ENCODE measurements at regions not wholly inside any gene's neighbourhood (a gene's known extent, or its start where the extent isn't known, plus 50 kb on each side); places are given as distances from the start of the nearest gene placed in this dataset.

- Mint-ChIP-seq H3K36me3 (no peaks in the 10 kb centered on the region), H3K4me1 (peaks cover 0 to 3% (median 0%) of the 10 kb centered on the region in 3 donors), H3K27me3 (no peaks in the 10 kb centered on the region), H3K9me3 (peaks cover 0 to 4% (median 0%) of the 10 kb centered on the region in 7 donors), H3K27ac (no peak overlapping the region), H3K4me3 (no peak overlapping the region)
- no peak for ATAC-seq (ENCODE audit: low read depth in 2 of 2)
- no peak for DNase-seq
Measured at GRCh38 chr13:59533561-59534555, 629.9 kb downstream of the DIAPH3 start.

DNA sequence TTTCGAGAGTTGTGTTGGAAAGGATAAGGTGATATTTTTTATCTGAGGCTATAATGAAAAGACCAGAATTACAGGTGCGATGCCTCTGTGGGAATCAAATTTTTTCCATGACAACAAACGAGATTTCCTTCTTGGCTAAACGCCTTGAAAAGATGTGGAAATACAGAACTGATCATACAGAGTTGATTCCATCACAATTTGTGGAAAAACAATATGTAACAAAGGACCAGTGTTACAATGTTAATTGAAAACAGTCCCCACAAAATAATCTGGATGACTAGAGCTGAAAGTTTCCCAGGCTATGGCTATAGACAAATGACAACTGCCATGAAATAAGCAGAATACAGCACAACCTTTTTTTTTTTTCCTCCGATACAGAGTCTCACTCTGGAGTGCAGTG is 628.9 kb downstream of the DIAPH3 start:
- no peaks in the 10 kb centered on the region for H3K27me3 Mint-ChIP-seq
- H3K4me1 Mint-ChIP-seq = peaks cover 0 to 3% (median 0%) of the 10 kb centered on the region in 3 donors
- no peak for DNase-seq
- no peak overlapping the region for H3K4me3 Mint-ChIP-seq
- H3K36me3 Mint-ChIP-seq = no peaks in the 10 kb centered on the region
- H3K27ac Mint-ChIP-seq = no peak overlapping the region
- peaks cover 0 to 6% (median 0%) of the 10 kb centered on the region in 7 donors for H3K9me3 Mint-ChIP-seq
- ATAC-seq (ENCODE audit: low read depth in 2 of 2) = no peak

DNA sequence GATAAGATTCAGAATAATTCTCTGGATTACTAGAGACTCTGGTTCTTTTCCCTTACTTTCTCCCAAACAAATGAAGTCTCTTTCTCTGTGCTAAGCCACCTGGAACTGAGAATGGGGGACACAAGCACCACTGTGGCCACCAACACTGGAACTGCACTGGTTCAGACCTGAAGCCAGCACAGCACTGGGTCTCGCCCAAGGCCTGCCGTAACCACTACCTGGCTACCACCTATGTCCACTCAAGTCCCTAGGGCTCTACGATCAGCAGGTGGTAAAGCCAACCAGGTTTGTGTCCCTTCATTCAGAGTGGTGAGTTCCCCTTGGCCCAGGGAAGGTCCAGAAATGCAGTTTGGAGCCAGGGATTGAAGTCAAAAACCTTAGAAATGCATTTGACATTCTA is 626.2 kb downstream of the DIAPH3 start:
- Mint-ChIP-seq H3K9me3 (peaks cover 0 to 7% (median 0%) of the 10 kb centered on the region in 7 donors), H3K4me1 (no peaks in the 10 kb centered on the region), H3K27ac (no peak overlapping the region), H3K27me3 (peaks cover 0 to 8% (median 0%) of the 10 kb centered on the region in 3 donors), H3K4me3 (no peak overlapping the region), H3K36me3 (no peaks in the 10 kb centered on the region)
- DNase-seq (no peak), ATAC-seq (ENCODE audit: low read depth in 2 of 2) (no peak)

DNA sequence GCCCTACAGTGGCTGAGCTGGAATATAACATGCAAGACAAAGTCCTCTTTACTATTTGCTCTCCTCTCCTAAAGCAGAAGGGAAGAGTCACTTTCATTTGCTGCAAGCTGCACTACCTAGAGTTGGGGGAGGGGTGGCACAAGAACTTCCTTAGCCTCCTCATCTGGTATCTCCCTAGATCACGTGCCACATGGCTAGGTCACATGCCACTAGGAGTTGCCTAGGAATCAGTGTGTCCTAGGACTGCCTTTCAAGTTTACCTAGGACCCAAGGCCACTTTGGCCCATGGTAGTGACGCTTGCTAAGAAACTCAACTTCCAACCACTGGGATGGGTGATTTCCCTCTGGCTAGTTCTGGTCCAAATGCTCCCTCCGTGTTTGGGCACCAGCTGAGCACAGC is 625.2 kb downstream of the DIAPH3 start:
- no peak overlapping the region for H3K27ac Mint-ChIP-seq
- H3K9me3 Mint-ChIP-seq = peaks cover 0 to 8% (median 0%) of the 10 kb centered on the region in 7 donors
- no peaks in the 10 kb centered on the region for H3K4me1 Mint-ChIP-seq
- ATAC-seq (ENCODE audit: low read depth in 2 of 2) = no peak
- peaks cover 0 to 8% (median 0%) of the 10 kb centered on the region in 3 donors for H3K27me3 Mint-ChIP-seq
- no peak overlapping the region for H3K4me3 Mint-ChIP-seq
- no peak for DNase-seq
- no peaks in the 10 kb centered on the region for H3K36me3 Mint-ChIP-seq

- ATAC-seq (ENCODE audit: low read depth in 2 of 2) (no peak), DNase-seq (no peak)
- no peaks in the 10 kb centered on the region for H3K36me3 Mint-ChIP-seq
- H3K27me3 Mint-ChIP-seq = peaks cover 0 to 8% (median 4%) of the 10 kb centered on the region in 3 donors
- no peak overlapping the region for H3K27ac Mint-ChIP-seq
- peaks cover 0 to 6% (median 0%) of the 10 kb centered on the region in 7 donors for H3K9me3 Mint-ChIP-seq
- H3K4me1 Mint-ChIP-seq = no peaks in the 10 kb centered on the region
- no peak overlapping the region for H3K4me3 Mint-ChIP-seq
Measured at GRCh38 chr13:59542303-59542702, 621.4 kb downstream of the DIAPH3 start.

DNA sequence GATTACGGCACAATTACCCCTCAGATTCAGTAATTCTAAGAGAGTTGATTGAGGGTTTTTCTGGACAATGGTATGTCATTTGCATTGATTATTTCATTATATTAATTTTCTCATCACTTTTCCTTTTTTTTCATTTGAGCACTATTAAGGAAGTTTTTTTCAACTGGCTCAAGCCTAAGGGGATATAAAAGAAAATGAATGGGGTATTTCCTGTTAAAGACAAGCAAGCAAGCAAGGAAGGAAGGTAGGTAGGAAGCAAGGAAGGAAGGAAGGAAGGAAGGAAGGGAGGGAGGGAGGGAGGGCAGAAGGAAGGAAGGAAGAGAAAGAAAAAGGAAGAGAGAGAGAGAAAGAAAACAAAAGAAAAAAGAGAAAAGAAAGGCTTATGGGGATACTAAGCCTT is 620.3 kb downstream of the DIAPH3 start:
- no peak for ATAC-seq (ENCODE audit: low read depth in 2 of 2)
- Mint-ChIP-seq H3K4me3 (no peak overlapping the region), H3K27ac (no peak overlapping the region), H3K9me3 (peaks cover 0 to 6% (median 0%) of the 10 kb centered on the region in 7 donors), H3K36me3 (no peaks in the 10 kb centered on the region), H3K27me3 (peaks cover 0 to 8% (median 4%) of the 10 kb centered on the region in 3 donors), H3K4me1 (no peaks in the 10 kb centered on the region)
- no peak for DNase-seq

DNA sequence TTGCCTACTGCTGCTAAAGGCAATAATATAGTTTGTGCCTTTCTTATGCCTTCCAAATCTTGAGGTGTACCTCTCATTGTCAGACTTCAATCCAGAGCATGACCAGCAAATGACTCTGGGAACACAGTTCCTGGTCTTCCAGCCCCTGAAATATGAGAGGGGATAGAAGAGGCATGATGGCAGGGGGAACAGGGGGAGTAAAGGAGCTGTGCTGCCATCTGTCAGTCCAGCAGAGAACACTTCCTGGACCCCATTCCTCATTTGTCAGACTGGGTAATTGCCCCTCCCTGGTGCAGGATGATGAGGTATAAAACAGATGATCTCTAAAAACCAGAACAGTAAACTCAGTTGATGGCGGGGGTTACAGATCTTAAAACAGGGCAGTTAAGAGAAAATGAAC is 618.7 kb downstream of the DIAPH3 start:
- peaks cover 1 to 8% (median 3%) of the 10 kb centered on the region in 7 donors for H3K9me3 Mint-ChIP-seq
- H3K27me3 Mint-ChIP-seq = peaks cover 0 to 8% (median 4%) of the 10 kb centered on the region in 3 donors
- H3K27ac Mint-ChIP-seq = no peak overlapping the region
- no peak overlapping the region for H3K4me3 Mint-ChIP-seq
- ATAC-seq (ENCODE audit: low read depth in 2 of 2) (no peak), DNase-seq (no peak)
- H3K4me1 Mint-ChIP-seq = no peaks in the 10 kb centered on the region
- H3K36me3 Mint-ChIP-seq = peaks cover 0 to 4% of the 10 kb centered on the region in 2 donors

DNA sequence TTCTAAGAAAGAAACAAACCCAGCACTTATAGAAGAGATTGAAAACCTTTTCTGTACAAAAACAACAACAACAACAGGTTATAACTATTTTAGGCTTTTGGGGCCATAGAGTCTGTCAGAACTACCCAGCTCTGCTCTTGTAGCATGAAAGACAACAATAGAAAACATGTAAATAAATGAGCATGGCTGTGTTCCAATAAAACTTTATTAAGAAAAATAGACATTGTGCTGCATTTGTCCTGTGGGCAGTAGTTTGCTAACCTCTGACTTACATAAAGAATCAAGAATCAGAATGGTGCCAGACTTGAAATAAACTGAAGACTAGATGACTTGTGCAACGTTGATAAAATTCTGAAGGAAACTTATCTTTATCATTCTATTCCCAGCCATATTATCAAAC is 617.5 kb downstream of the DIAPH3 start:
- Mint-ChIP-seq H3K27ac (no peak overlapping the region), H3K36me3 (peaks cover 0 to 14% of the 10 kb centered on the region in 2 donors), H3K4me3 (no peak overlapping the region), H3K4me1 (no peaks in the 10 kb centered on the region), H3K27me3 (peaks cover 0 to 8% (median 4%) of the 10 kb centered on the region in 3 donors), H3K9me3 (peaks cover 7 to 17% (median 12%) of the 10 kb centered on the region in 7 donors)
- ATAC-seq (ENCODE audit: low read depth in 2 of 2) (no peak), DNase-seq (no peak)

GRCh38 chr13:59547950-59548349 is 615.8 kb downstream of the DIAPH3 start:
- H3K9me3 Mint-ChIP-seq = peaks cover 8 to 25% (median 20%) of the 10 kb centered on the region in 7 donors
- H3K4me3 Mint-ChIP-seq = no peak overlapping the region
- peaks cover 0 to 4% (median 0%) of the 10 kb centered on the region in 3 donors for H3K27me3 Mint-ChIP-seq
- no peak overlapping the region for H3K27ac Mint-ChIP-seq
- H3K36me3 Mint-ChIP-seq = peaks cover 0 to 14% of the 10 kb centered on the region in 2 donors
- H3K4me1 Mint-ChIP-seq = no peaks in the 10 kb centered on the region
- no peak for ATAC-seq (ENCODE audit: low read depth in 2 of 2)
- no peak for DNase-seq

DNA sequence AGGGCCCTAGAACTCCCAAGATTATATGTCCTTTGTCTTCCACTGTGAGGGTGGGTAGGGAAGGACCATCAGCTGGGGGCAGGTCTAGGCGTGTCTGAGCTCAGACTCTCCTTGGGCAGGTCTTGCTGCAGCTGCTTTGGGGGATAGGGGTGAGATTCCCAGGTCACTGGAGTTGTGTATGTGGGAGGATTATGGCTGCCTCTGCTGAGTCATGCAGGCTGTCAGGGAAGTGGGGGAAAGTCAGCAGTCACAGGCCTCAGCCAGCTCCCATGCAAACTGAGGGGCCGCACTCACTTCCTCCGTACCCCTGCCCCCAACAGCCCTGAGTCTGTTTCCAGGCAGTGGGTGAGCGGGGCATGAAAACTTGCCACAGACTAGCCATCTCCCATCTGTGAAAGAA is 600.8 kb downstream of the DIAPH3 start:
- no peak overlapping the region for H3K4me3 Mint-ChIP-seq
- peaks cover 0 to 7% of the 10 kb centered on the region in 2 donors for H3K36me3 Mint-ChIP-seq
- no peak overlapping the region for H3K27ac Mint-ChIP-seq
- peaks cover 13 to 32% (median 23%) of the 10 kb centered on the region in 7 donors for H3K9me3 Mint-ChIP-seq
- no peaks in the 10 kb centered on the region for H3K4me1 Mint-ChIP-seq
- DNase-seq (no peak), ATAC-seq (ENCODE audit: low read depth in 2 of 2) (no peak)
- peaks cover 0 to 4% (median 0%) of the 10 kb centered on the region in 3 donors for H3K27me3 Mint-ChIP-seq

- ATAC-seq (ENCODE audit: low read depth in 2 of 2) (no peak), DNase-seq (no peak)
- Mint-ChIP-seq H3K9me3 (peaks cover 6 to 17% (median 11%) of the 10 kb centered on the region in 7 donors), H3K36me3 (peaks cover 0 to 7% of the 10 kb centered on the region in 2 donors), H3K4me3 (no peak overlapping the region), H3K4me1 (no peaks in the 10 kb centered on the region), H3K27ac (no peak overlapping the region), H3K27me3 (peaks cover 0 to 8% (median 0%) of the 10 kb centered on the region in 3 donors)
Measured at GRCh38 chr13:59566561-59566960, 597.2 kb downstream of the DIAPH3 start.

DNA sequence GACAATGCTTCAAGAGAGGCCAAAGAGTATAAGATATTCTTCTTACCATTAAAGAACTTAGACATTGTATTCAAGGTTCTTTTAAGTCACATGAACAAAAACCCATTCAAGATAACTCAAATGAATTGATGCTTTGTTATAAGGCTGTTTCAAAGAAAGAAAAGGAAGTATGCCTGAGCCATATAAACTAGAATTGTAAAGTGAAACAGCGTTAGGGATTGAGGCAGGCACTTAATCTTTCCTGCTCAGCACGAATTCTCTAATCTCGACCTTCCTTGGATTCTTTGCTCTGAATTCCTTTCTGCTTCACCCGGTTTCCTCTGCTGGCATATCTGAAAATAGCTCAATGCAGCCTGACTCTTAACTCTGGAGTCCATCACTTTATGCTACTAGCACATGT is 595.4 kb downstream of the DIAPH3 start:
- Mint-ChIP-seq H3K9me3 (peaks cover 0 to 10% (median 7%) of the 10 kb centered on the region in 7 donors), H3K27ac (no peak overlapping the region), H3K36me3 (no peaks in the 10 kb centered on the region), H3K27me3 (peaks cover 0 to 8% (median 0%) of the 10 kb centered on the region in 3 donors), H3K4me1 (no peaks in the 10 kb centered on the region), H3K4me3 (no peak overlapping the region)
- no peak for DNase-seq
- ATAC-seq (ENCODE audit: low read depth in 2 of 2) = no peak

DNA sequence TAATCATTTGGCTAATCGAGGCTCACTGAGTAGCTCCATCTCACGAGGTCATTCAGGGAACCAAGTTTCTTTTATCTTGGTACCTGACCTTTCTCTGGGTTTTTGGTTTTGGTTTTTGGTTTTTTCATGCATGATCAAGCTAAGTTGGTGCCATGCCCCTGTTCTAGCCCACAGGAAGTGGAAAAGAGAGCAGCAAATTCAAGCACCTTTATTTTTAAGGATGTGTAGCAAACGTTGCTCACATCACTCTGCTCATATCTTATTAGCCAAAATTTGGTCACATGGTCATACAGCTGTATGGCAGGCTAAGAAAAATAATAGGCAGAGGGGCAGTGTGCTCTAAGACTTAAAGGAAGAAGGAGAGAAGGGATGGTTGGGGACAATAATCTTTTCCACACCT is 593.5 kb downstream of the DIAPH3 start:
- H3K4me1 Mint-ChIP-seq = no peaks in the 10 kb centered on the region
- no peak overlapping the region for H3K27ac Mint-ChIP-seq
- no peaks in the 10 kb centered on the region for H3K36me3 Mint-ChIP-seq
- peaks cover 0 to 12% (median 5%) of the 10 kb centered on the region in 7 donors for H3K9me3 Mint-ChIP-seq
- H3K4me3 Mint-ChIP-seq = no peak overlapping the region
- peaks cover 0 to 5% (median 0%) of the 10 kb centered on the region in 3 donors for H3K27me3 Mint-ChIP-seq
- ATAC-seq (ENCODE audit: low read depth in 2 of 2) (no peak), DNase-seq (no peak)

DNA sequence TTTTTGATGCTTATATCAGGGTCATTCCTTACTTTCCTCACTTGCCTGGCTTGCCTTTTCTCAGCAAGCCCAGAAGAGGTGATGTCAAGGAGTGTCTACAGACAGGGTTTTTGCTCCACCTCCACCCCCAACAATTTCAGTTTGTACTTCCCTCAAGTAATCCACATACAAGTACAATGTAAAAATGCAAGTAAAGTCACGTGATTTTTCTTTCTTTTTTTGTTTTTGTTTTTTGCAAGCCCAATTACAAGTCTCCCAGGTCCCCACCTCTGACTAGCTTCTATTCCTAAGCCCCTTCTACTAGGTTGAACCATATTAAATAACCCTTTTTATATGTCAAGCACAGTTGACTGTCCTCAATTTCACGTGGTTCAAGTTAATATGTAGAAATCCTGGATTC is 579.6 kb downstream of the DIAPH3 start:
- Mint-ChIP-seq H3K27me3 (no peaks in the 10 kb centered on the region), H3K4me1 (no peaks in the 10 kb centered on the region)

More for the DNA sequence above, 579.6 kb downstream of the DIAPH3 start:
- Mint-ChIP-seq H3K36me3 (no peaks in the 10 kb centered on the region), H3K4me3 (no peak overlapping the region), H3K27ac (no peak overlapping the region), H3K9me3 (peaks cover 0 to 4% (median 0%) of the 10 kb centered on the region in 7 donors)
- DNase-seq (no peak), ATAC-seq (ENCODE audit: low read depth in 2 of 2) (no peak)

Data from naive B cell (primary cell).